Activated naive CD4-positive, alpha-beta T cell treated with anti-CD3 and anti-CD28 coated beads for 36 hours (primary cell): ENCODE measurements at regions not wholly inside any gene's neighbourhood (a gene's known extent, or its start where the extent isn't known, plus 50 kb on each side); places are given as distances from the start of the nearest gene placed in this dataset.
"Not testable (repeated sequence)": the region's sequence is repeated elsewhere in the genome, so short reads cannot be mapped to it uniquely, and the experiment has no call there.

ENCODE experiments used
- CTCF ChIA-PET: fragments of 350-600 bp; sonication (Branson Sonifier 250); formaldehyde crosslinking; loops from one replicate; lab custom pipeline; 2021; ENCODE audit warnings: antibody characterized with exemption; lab: Charles Lee
- DNase-seq: peaks from one replicate; pipeline ENCODE4 v3.0.0-alpha.2; 2020
- H3K27ac Mint-ChIP-seq: one replicate; pipeline ENCODE4 v1.8.0; 2021; ENCODE audit warnings: mild to moderate bottlenecking, mixed read lengths
- H3K27me3 Mint-ChIP-seq: one replicate; pipeline ENCODE4 v1.8.0; 2021; ENCODE audit warnings: low read depth, mixed read lengths
- H3K36me3 Mint-ChIP-seq: one replicate; pipeline ENCODE4 v1.8.0; 2021; ENCODE audit warnings: low read depth, mixed read lengths
- H3K4me1 Mint-ChIP-seq: one replicate; pipeline ENCODE4 v1.8.0; 2021; ENCODE audit warnings: low read depth, mixed read lengths
- H3K4me3 Mint-ChIP-seq: one replicate; pipeline ENCODE4 v1.8.0; 2021; ENCODE audit warnings: mild to moderate bottlenecking, moderate library complexity, mixed read lengths
- H3K9me3 Mint-ChIP-seq: one replicate; pipeline ENCODE4 v1.8.0; 2021; ENCODE audit warnings: mixed read lengths
- intact Hi-C: fragments of 100-400 bp; cut with micrococcal nuclease; formaldehyde crosslinking; loops from one replicate; pipeline ENCODE4 v1.15.1; 2023

DNA sequence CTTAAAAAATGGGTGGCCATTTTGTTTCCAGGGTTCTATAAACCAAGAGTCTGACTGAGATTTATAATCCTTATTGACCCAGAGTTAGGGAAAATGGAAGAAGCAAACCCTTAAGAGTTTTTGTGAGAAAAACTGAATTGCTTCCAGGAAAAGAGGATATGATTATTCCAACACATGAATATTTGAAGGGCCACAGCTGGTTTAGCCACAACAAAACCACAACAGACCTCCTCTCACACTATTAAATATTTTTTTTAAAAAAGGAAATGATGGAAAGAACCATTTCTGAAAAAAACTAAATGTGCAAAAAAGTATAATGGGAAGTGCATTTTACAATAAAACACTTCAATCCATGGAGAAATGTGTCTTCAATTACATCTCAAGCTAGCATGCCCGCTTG lies 182.7 kb downstream of the ETAA1 start:
- CTCF ChIA-PET, result no interaction called here

DNA sequence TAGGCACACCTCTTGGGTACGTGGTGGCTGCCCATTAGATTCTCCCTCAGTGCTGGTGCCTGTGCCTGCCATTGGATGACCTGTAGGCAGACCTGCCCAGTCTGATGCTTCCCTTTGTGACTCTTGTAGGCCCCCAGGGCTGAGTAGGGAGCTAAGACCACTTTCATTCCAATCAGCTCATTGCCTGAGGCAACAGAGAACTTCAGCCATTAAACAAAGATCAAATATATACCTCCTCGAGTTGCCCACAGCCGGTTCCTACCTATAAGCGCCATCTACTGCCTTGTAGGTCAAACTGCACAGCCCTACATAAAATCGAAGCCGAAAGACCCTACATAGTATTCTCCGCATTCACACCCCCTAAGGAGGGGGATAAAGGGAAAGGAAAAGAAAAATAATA lies 184.6 kb downstream of the ETAA1 start:
- H3K4me1 Mint-ChIP-seq, result no peaks in the 10 kb centered on the region
- H3K36me3 Mint-ChIP-seq, result peaks cover 2% of the 10 kb centered on the region
- intact Hi-C loops, result no loop called here
- DNase-seq, result no peak
- peaks cover 37% of the 10 kb centered on the region for H3K9me3 Mint-ChIP-seq
- H3K27ac Mint-ChIP-seq, result no peak overlapping the region
- no peaks in the 10 kb centered on the region for H3K27me3 Mint-ChIP-seq
- H3K4me3 Mint-ChIP-seq, result no peak overlapping the region
- CTCF ChIA-PET, result no interaction called here

More for the DNA sequence above, 182.7 kb downstream of the ETAA1 start:
- no peak overlapping the region for H3K27ac Mint-ChIP-seq
- no peak for DNase-seq
- H3K4me3 Mint-ChIP-seq, result no peak overlapping the region
- intact Hi-C loops, result no loop called here
- H3K9me3 Mint-ChIP-seq, result peaks cover 21% of the 10 kb centered on the region
- H3K36me3 Mint-ChIP-seq, result no peaks in the 10 kb centered on the region
- no peaks in the 10 kb centered on the region for H3K27me3 Mint-ChIP-seq
- H3K4me1 Mint-ChIP-seq, result no peaks in the 10 kb centered on the region

DNA sequence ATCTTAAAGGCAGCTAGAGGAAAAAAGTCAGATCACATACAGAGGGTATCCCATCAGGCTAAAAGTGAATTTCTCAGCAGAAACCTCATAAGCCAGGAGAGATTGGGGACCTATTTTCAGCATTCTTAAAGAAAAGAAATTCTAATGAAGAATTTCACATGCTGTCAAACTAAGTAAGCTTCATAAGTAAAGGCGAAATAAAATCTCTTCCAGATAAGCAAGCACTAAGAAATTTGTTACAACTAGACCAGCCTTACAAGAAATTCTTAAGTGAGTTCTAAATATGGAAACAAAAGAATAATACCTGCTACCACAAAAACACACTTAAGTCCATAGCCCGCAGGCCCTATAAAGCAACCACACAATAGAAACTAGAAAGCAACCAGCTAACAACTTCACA lies 186.1 kb downstream of the ETAA1 start:
- no peaks in the 10 kb centered on the region for H3K4me1 Mint-ChIP-seq
- CTCF ChIA-PET, result no interaction called here

DNA sequence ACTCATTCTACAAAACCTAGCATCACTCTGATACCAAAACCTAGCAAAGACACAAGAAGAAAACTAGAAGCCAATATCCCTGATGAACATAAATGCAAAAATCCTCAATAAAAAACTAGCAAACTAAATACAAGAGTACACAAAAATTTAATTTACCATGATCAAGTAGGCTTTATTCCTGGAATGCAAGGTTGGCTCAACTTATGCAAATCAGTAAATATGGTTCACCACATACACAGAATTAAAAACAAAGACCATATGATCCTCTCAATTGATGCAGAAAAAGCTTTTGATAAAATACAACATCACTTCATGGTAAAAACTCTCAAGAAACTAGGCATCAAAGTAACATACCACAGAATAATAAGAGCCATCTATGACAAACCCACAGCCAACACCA lies 188.3 kb downstream of the ETAA1 start:
- DNase-seq, result no peak
- intact Hi-C loops, result no loop called here
- Mint-ChIP-seq H3K4me1 (no peaks in the 10 kb centered on the region), H3K27me3 (no peaks in the 10 kb centered on the region), H3K9me3 (peaks cover 41% of the 10 kb centered on the region), H3K36me3 (peaks cover 2% of the 10 kb centered on the region), H3K27ac (no peak overlapping the region), H3K4me3 (no peak overlapping the region)
- CTCF ChIA-PET, result interaction anchor here (0.7 kb wide), 1 partner anchor 39 kb away, joined by 3 read pairs; no protein-coding TSS in a partner anchor

More for the DNA sequence above, 186.1 kb downstream of the ETAA1 start:
- Mint-ChIP-seq H3K27me3 (no peaks in the 10 kb centered on the region), H3K4me3 (no peak overlapping the region), H3K9me3 (peaks cover 41% of the 10 kb centered on the region), H3K36me3 (peaks cover 2% of the 10 kb centered on the region), H3K27ac (no peak overlapping the region)
- intact Hi-C loops, result no loop called here
- no peak for DNase-seq

DNA sequence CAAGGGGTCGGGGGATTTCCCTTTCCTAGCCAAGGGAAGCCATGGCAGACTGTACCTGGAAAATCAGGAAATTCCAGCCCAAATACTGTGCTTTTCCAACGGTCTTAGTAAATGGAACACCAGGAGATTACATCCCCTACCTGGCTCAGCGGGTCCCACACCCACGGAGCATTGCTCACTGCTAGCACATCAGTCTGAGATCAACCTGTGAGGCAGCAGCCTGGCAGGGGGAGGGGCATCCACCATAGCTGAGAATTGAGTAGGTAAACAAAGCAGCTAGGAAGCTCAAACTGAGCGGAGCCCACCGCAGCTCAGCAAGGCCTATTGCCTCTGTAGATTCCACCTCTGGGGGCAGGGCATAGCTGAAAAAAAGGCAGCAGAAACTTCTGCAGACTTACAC lies 192.0 kb downstream of the ETAA1 start:
- H3K27me3 Mint-ChIP-seq, intact Hi-C loops, H3K27ac Mint-ChIP-seq, H3K36me3 Mint-ChIP-seq, H3K4me1 Mint-ChIP-seq, DNase-seq, H3K4me3 Mint-ChIP-seq: not testable (repeated sequence)
- CTCF ChIA-PET, result interaction anchor here (0.6 kb wide), 1 partner anchor 8 kb away, joined by 6 read pairs; no protein-coding TSS in a partner anchor
- H3K9me3 Mint-ChIP-seq, result peaks cover 34% of the 10 kb centered on the region

DNA sequence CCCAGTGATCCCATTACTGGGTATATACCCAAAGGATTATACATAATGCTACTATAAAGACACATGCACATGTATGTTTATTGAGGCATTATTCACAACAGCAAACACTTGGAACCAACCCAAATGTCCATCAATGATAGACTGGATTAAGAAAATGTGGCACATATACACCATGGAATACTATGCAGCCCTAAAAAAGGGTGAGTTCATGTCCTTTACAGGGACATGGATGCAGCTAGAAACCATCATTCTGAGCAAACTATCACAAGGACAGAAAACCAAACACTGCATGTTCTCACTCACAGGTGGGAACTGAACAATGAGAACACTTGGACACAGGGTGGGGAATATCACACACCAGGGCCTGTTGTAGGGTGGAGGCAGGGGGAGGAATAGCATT lies 197.4 kb downstream of the ETAA1 start:
- CTCF ChIA-PET, H3K4me1 Mint-ChIP-seq, H3K36me3 Mint-ChIP-seq, H3K4me3 Mint-ChIP-seq, DNase-seq, H3K27ac Mint-ChIP-seq, intact Hi-C loops, H3K27me3 Mint-ChIP-seq: not testable (repeated sequence)
- H3K9me3 Mint-ChIP-seq, result peaks cover 12% of the 10 kb centered on the region

DNA sequence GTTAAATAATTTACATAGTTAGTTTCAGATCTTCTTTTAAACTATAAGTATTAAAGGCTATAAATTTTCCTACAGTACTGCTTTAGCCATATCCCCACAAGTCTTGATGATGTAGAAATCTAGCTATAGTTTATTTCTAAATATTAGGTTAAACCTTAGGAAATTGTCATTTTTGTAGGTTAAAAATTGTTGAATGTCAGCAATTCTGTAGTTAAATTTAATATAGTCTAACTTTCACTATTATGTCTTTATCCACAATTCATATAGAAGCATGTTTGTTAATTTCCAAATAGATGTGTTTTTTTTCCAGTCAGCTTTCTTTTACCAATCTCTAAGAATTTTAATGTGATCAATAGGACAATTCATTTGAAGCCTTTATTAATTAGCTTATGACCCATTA lies 199.7 kb downstream of the ETAA1 start:
- no peak overlapping the region for H3K4me3 Mint-ChIP-seq
- H3K36me3 Mint-ChIP-seq, result no peaks in the 10 kb centered on the region
- CTCF ChIA-PET, result interaction anchor here (0.6 to 0.7 kb wide), 2 partner anchors 8 to 605 kb away, joined by 6 read pairs; no protein-coding TSS in a partner anchor
- no peak for DNase-seq
- H3K4me1 Mint-ChIP-seq, result no peaks in the 10 kb centered on the region
- intact Hi-C loops, result no loop called here
- no peak overlapping the region for H3K27ac Mint-ChIP-seq
- no peaks in the 10 kb centered on the region for H3K27me3 Mint-ChIP-seq
- H3K9me3 Mint-ChIP-seq, result peaks cover 12% of the 10 kb centered on the region

DNA sequence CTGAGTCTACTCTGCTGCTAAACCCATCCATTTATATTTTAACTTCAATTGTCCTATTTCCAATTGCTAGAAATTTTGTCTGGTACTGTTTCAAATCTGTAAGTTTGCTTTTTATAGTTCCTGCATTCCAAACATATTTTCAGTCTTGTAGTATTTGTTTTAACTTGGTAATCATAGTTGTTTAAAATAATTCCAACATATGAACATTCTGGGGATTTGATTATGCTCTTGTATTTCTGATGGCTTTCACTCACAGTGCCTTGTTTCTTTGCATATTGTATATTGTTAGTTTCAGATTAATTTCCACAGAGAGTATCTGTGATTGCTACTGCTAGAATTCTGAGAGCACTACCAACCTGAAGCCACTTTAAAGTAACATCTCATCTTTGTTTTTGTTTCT lies 202.4 kb downstream of the ETAA1 start:
- no peaks in the 10 kb centered on the region for H3K36me3 Mint-ChIP-seq
- no peak overlapping the region for H3K4me3 Mint-ChIP-seq
- DNase-seq, result no peak
- H3K9me3 Mint-ChIP-seq, result peaks cover 1% of the 10 kb centered on the region
- CTCF ChIA-PET, result no interaction called here
- H3K27me3 Mint-ChIP-seq, result no peaks in the 10 kb centered on the region
- no peak overlapping the region for H3K27ac Mint-ChIP-seq
- H3K4me1 Mint-ChIP-seq, result no peaks in the 10 kb centered on the region
- intact Hi-C loops, result no loop called here

DNA sequence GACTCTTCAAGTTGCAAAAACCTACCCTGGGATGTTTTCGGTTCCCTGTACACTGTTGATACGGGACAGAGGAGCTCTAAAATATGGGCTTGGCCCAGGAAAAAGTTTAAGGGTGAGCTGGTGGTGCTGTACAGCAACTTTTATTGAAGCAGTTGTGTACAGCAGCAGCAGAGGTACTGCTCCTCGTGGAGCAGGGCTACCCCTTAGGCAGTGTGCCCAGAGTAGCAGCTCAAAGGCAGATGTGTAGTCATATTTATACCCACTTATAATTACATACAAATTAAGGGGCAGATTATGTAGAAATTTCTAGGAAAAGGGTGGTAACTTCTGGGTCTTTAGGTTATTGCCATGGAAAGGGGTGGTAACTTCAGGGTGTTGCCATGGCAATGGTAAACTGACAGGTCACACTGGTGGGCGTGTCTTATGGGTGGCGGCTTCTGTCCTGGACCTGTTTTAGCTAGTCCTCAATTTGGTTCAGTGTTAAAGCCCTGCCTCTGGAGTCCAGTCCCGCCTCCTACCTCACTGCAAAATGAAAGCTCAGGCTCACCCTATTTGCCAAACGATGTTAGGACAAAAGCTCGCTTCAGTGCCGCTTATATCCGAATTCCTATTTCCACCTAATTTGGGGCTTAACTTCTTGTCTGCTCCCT lies 203.2 kb downstream of the ETAA1 start:
- Mint-ChIP-seq H3K27me3 (no peaks in the 10 kb centered on the region), H3K4me1 (no peaks in the 10 kb centered on the region), H3K4me3 (no peak overlapping the region), H3K9me3 (no peaks in the 10 kb centered on the region), H3K27ac (no peak overlapping the region), H3K36me3 (no peaks in the 10 kb centered on the region)
- intact Hi-C loops, result no loop called here
- CTCF ChIA-PET, result no interaction called here
- no peak for DNase-seq

DNA sequence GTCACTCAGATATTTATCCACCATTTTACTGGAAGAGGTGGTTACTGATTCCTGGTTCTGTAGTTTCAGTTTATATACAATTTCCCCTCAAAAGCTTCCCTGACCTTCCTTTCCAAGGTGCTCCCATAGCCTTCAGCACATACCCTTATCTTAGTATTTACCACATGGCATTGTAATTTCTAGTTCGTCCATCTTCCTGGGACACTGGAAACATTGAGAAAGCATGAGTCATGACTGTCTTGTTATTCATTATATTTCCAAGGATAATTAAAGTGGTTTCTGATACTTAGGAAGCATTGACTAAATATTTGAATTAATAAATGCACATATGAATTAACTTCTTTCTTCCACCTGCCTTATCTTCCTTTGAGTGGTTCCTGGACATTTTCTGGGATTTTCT lies 203.8 kb downstream of the ETAA1 start:
- Mint-ChIP-seq H3K9me3 (no peaks in the 10 kb centered on the region), H3K27ac (no peak overlapping the region), H3K36me3 (no peaks in the 10 kb centered on the region), H3K4me3 (no peak overlapping the region), H3K4me1 (no peaks in the 10 kb centered on the region), H3K27me3 (no peaks in the 10 kb centered on the region)
- no peak for DNase-seq
- intact Hi-C loops, result no loop called here
- CTCF ChIA-PET, result no interaction called here

DNA sequence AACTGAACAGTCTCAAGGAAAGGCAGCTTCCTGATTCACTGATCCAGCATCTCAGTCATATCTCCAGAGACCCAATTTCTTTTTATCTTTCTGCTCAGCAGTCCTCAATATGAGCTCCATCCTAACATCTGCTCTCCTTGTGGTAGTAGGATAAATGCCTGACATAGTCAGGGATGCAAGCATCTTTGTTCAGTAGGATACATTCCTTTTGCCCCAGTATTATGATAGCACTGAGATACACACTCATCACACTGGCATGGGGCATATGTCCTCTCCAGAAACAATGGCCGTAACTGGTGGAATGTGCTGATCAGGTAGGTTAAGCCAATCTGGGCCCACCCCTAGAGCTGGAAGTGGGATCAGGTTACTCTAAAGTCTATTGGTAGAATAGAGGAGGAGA lies 207.2 kb downstream of the ETAA1 start:
- no peak for DNase-seq
- CTCF ChIA-PET, result no interaction called here
- intact Hi-C loops, result no loop called here
- H3K27ac Mint-ChIP-seq, result no peak overlapping the region
- H3K4me1 Mint-ChIP-seq, result no peaks in the 10 kb centered on the region
- H3K4me3 Mint-ChIP-seq, result no peak overlapping the region
- H3K27me3 Mint-ChIP-seq, result no peaks in the 10 kb centered on the region
- H3K9me3 Mint-ChIP-seq, result no peaks in the 10 kb centered on the region
- no peaks in the 10 kb centered on the region for H3K36me3 Mint-ChIP-seq

DNA sequence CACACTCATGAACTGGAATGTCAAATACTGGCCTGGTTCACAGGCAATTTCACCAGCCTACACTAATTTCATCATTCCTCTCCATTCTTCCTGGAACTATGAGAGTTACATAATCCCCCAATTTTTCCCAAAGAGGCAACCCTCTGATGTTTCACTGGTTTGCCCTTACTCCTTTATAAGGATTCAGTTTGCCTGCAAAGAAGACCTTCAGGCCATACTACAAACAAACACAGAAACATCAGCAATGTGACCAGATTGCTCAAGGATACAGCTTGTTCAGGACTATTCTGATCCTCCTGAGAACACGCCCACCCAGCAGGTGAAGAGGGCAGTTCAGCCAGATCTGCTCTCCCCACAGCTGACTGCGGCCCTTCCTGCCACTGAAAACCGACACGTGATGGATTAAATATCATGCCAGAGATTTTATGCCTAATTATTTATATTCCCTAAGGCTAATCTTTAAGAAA lies 215.5 kb downstream of the ETAA1 start:
- Mint-ChIP-seq H3K36me3 (no peaks in the 10 kb centered on the region), H3K4me3 (no peak overlapping the region), H3K27me3 (peaks cover 6% of the 10 kb centered on the region), H3K27ac (no peak overlapping the region), H3K4me1 (no peaks in the 10 kb centered on the region), H3K9me3 (no peaks in the 10 kb centered on the region)
- DNase-seq, result no peak
- CTCF ChIA-PET, result no interaction called here
- intact Hi-C loops, result no loop called here

DNA sequence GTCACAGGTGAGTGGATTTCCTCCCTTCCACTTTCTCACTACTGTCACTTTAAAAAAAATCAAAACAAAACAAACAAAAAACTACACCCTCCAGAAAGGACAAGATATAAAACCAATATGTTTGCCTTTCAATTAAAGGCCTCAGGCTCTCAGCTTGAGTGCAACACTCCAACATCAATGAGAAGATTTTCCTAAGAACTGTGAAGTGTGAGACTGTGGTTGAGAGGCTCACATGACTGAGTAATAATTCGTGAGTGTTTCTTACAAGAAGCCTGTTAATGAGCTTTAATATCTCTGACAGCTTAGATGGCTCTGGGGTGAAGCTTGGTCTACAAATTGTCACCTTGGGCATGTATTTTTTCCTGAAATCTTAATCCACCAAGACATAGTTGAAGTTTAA lies 216.1 kb downstream of the ETAA1 start:
- no peaks in the 10 kb centered on the region for H3K9me3 Mint-ChIP-seq
- H3K4me3 Mint-ChIP-seq, result no peak overlapping the region
- CTCF ChIA-PET, result no interaction called here
- intact Hi-C loops, result no loop called here
- no peaks in the 10 kb centered on the region for H3K36me3 Mint-ChIP-seq
- DNase-seq, result no peak
- H3K27ac Mint-ChIP-seq, result no peak overlapping the region
- no peaks in the 10 kb centered on the region for H3K4me1 Mint-ChIP-seq
- peaks cover 6% of the 10 kb centered on the region for H3K27me3 Mint-ChIP-seq
